A172 (cell line): ENCODE measurements at regions not wholly inside any gene's neighbourhood (a gene's known extent, or its start where the extent isn't known, plus 50 kb on each side); places are given as distances from the start of the nearest gene placed in this dataset.

Source experiments
- DNase-seq: peaks from one replicate; pipeline ENCODE4 v3.0.0-alpha.2; 2015; ENCODE audit warnings: low spot score

GRCh38 chr11:70818351-70818750, 420.0 kb downstream of the CTTN start:
- no peak for DNase-seq

GRCh38 chr11:70819022-70819421, 420.7 kb downstream of the CTTN start:
- no peak for DNase-seq

DNA sequence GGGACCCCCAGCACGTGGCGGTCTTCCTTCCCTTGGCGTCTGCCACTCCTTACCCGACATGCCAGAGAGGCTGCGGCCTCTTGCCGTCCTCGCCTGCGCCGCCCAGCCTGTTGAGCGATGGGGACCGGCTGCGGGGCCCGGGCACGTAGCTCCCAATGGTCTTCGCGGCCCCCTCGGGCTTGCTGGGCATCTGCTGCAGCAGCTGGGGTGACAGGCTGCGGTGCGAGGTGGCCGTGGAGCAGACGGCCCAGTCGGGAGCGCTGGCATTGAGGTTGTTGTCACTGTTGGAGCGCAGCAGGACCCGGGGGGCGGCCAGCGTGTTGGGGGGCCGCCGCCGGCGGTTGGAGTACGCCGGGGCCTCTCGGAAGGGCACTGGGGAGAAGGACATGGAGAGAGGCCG, 422.0 kb downstream of the CTTN start:
- no peak for DNase-seq

DNA sequence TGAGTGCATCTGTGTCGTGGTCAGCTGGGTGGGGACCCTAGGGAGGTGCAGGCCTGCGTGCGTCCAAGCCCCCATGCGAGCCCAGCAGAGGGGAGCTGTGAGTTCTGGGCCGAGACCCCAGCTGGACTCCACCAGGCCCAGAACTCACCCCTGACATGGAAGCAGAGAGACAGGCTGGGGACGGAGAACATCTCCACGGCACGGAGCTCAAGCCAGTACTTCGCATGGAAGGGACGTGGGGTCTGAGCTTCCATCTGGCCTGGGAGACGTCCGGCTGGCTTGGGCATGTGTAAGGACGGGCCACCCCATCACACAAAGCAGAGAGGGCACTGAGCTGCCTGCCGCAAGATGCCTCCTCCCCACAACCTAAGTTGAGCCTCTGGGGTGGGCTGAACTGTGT, 422.4 kb downstream of the CTTN start:
- no peak for DNase-seq

DNA sequence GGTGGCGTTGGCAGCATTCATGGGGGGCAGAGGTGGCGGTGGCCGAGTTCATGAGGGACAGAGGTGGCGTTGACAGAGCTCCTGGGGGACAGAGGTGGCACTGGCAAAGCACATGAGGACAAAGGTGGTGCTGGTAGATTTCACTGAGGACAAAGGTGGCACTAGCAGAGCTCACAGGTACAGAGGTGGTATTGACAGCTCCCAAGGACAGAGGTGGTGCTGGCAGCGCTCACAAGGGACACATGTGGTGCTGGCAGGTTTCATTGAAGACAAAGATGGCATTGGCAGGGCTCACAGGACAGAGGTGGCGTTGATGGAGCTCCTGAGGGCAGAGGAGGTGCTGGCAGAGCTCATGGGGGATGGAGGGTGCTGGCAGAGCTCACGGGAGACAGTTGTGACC, 425.4 kb downstream of the CTTN start:
- DNase-seq, result no peak

GRCh38 chr11:70824605-70825245, 426.4 kb downstream of the CTTN start:
- no peak for DNase-seq

GRCh38 chr11:70825893-70826540, 426.4 kb downstream of the SHANK2 start:
- no peak for DNase-seq

DNA sequence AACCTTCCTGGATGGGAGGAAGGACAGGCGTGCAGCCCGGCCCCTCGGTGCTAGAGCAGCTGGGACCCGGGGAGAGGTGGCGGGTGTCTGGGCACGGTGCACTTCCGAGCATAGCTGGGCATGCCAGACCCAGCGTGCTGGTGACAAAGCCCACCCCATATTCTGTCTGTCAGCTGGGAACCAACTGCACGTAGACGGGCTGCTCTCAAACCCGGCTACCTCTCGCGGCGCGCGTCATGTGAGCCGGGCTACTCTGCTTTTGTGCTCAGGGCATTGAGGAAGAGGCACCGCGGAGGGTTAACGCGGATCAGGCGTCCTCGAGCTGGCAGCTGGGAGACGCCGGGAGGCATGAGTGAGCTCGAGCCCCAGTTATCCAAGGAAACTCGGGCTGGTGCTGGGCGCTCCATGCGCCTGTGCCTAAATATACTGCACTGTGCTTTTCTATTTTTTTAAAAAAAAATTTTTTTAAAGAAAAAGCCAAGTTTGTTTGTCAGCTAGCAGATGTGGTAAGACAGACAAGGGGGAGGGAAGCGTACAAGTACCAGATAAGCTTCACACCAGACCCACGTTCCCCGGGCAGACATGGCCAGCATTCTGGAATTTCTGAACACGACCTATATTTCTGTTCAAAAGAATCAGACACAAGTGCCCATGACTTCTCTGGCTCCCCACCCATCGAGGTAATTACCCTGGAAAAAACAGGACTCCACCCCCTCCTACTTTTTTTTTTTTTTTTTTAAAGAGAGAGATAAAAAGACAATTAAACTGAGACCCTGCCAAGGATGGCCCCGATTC, 425.6 kb downstream of the SHANK2 start:
- no peak for DNase-seq

- no peak for DNase-seq
Measured at GRCh38 chr11:70828593-70829082, 423.7 kb downstream of the SHANK2 start.

DNA sequence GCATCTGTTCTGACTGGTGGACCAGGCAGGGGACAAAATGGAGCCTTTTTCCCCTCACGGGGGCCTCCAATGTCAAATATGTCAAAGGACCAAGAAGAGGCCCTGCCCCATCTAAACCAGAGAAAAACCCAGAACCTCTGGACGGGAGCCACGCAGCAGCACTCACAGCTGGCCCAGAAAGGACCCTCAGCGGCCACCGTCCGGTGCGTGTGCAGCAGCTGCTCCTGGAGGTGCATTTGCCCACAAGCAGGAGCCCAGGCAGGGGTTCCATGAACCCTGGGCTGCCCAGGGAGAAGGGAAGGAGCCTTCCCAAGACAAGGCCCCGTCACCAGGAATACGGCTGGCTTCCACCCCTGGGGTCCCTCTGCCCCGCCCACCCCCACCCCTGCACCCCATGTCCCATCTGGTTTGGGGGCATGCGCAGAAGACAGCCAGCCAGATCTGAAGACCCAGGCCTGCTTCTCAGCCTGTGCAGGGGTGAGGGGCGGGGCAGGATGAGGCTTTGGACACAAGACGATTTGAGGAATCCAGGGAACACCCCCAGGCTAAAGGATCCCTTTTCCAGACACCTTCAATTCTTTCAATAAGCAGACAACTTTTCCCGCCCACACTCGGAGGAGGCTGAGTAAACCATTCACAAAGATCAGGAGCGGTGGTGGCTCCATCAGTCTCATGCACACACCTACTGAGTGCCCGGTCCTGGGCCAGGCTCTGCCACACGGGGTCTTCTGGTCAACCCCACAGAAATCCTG, 423.1 kb downstream of the SHANK2 start:
- no peak for DNase-seq

GRCh38 chr11:70829886-70830272, 422.5 kb downstream of the SHANK2 start:
- DNase-seq, result no peak

- DNase-seq, result no peak
Measured at GRCh38 chr11:70833011-70833410, 419.4 kb downstream of the SHANK2 start.

DNA sequence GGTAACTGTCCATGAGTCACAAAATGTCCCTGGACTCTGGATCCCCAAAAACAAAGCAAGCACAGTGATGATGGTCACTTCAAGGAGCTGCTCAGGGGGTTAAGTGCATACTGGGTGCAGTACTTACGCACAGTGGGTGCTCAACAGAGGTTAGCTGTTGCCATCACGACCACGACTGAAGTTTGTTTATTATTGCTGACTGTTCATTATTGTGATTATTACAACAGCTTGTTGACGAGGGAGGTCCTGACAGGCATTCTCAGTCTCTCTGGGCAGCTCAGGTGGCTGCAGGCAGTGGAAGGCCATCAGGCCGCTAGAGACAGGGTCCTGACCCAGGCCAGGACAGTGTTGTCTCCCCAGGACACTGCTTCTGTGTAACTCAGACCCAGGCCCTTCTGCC, 418.8 kb downstream of the SHANK2 start:
- DNase-seq, result no peak

- DNase-seq, result no peak
Measured at GRCh38 chr11:70834277-70834940, 418.0 kb downstream of the SHANK2 start.

DNA sequence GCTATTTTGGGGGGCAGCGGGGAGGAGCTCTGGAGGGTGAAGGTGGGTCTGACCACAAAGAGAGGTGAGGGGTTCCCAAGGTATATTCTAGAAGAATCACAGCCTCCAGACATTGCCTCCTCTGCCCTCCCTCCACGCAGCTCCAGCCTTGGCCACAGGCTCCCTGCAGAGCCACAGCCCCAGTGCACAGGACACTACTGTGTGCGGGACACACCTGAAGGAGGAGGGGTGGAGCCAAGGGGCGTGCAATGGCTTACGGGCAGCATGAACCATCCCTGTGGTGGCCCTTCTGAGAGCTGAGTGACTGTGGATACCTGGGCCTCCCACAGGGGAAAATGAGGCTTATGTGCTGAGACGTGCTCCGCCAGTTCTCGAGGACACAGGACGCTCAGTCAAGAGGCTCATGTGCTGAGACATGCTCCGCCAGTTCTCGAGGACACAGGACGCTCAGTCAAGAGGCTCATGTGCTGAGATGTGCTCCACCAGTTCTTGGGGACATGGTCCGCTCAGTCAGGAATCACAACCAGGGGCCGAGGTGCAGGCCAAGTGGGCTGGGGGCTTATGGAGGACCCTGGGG, 417.3 kb downstream of the SHANK2 start:
- DNase-seq, result no peak

DNA sequence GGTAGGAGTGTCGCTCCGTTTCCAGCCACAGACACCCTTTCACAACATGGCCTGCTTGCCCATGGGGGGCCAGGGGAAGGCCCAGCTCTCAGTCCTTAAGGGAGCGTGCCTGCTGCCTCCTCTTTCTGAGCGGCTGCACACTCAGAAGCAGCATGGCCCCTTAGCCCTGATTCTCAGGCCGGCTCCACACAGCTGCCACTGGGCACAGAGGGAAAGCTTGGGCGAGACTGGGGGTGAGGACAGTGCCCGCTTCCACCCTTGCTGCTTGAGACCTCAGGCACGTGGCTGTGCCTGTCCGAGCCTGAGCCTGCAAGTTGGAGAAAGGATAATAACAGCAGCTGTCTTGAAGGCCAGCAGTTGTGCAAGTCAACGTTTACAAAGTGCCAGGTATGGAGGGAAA, 416.3 kb downstream of the SHANK2 start:
- DNase-seq, result no peak

DNA sequence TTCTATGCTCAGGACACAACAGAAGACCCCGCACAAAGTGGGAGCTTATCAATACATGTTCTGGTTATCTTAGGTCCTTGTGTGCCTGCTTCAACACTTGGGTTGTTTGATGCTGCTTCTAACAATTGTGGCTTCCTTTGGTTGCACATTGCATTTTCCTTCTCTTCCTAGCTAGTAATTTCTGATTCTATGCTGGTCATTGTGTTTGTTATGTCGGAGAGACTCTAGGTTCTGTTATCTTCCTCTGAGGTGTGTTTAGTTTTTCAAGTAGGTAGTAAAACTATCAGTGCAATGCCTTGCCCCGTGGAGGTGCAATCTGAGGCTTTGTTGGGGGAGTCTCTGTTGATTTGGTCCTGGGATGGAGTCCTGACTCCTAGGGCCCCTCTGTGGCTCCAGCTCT, 414.2 kb downstream of the SHANK2 start:
- no peak for DNase-seq

DNA sequence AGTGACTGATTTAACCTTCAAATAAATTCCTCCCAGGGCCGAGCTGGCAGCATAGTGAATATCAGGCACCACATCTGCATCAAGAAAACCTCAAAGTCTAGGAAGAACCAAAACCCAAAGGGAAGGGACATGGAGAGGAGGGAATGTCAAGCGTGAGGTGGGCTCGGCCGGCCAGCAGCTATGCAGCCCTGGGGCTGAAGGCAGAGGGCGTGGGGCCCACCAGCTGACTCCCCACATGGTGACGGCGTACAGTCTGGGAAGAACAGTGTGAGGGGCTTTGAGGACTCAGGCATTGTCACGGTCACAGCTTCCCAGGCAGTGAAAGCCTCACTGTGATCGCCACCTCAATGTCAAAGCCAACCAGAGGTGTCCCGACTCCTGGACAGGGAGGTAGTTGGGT, 412.5 kb downstream of the SHANK2 start:
- DNase-seq, result no peak

DNA sequence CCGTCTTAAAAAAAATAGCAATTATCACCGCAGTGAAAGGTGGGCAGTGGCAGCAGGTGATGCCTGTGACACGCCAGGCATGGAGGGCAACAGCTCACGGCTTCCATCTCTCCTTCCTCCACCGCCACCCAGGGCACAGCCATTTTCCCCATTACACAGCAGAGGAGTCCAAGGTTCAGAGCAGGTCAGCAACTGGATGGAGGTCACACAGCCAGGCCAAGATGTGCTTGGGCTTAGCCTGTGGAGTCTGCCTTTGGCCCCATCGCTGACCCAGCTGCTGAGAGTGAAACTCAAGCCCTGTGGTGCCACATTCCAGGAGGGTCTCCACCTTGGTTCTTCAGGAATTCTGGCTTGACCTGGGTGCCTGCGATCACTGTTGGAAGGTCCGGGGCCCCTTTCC, 411.1 kb downstream of the SHANK2 start:
- no peak for DNase-seq

- DNase-seq, result no peak
Measured at GRCh38 chr11:70842256-70842655, 410.1 kb downstream of the SHANK2 start.

GRCh38 chr11:70842701-70843100, 409.7 kb downstream of the SHANK2 start:
- DNase-seq, result no peak
